H1 (cell line): ENCODE measurements at regions not wholly inside any gene's neighbourhood (a gene's known extent, or its start where the extent isn't known, plus 50 kb on each side); places are given as distances from the start of the nearest gene placed in this dataset.

Experiments
- CTCF ChIP-seq, 3 experiments: IDR thresholded peaks; 1 replicate in 2 of 3; 2 replicates in 1 of 3; pipeline versions ENCODE4 v1.5.1 to v1.6.1; 2011; ENCODE audit warnings: low read length in 3 of 3, mild to moderate bottlenecking in 3 of 3, inconsistent platforms in 2 of 3, low read depth in 1 of 3, moderate library complexity in 1 of 3; ENCODE audit not compliant: insufficient read depth in 1 of 3; ENCODE audit errors: control extremely low read depth in 1 of 3
- POLR2A ChIP-seq, 2 experiments: IDR thresholded peaks; 1 replicate in 1 of 2; 2 replicates in 1 of 2; pipeline ENCODE4 v1.6.1; 2011; ENCODE audit warnings: low read depth in 2 of 2, low read length in 2 of 2, mild to moderate bottlenecking in 2 of 2; ENCODE audit errors: control extremely low read depth in 1 of 2

DNA sequence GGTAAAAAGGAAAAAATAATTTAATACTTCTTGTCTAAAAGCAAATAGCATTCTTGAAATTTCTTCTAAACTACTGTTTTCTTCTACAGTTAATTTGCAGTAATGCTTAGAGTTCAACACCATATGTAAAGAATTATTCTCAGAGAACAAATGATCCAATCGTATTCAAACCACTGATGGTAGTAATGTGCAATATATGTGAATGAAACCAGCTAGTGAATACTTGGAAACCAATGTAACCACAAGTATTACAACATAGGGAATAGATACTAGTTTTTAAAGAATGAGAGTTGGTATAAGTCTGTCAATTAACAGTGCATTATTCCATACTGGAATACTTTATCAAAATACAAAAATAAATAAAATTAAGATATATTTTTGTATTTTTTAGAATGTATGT lies 850.0 kb downstream of the DIPK2A start:
- no peak for TF ChIP-seq CTCF (IDR thresholded peaks at IDR 0.05; ENCODE audit: control extremely low read depth in 1 of 3, insufficient read depth in 1 of 3, low read depth in 1 of 3, low read length in 3 of 3)
- TF ChIP-seq POLR2A (IDR thresholded peaks at IDR 0.05; ENCODE audit: control extremely low read depth in 1 of 2, low read depth in 2 of 2, low read length in 2 of 2): no peak
